Skeletal muscle tissue (tissue), 3 donors: ENCODE measurements at regions not wholly inside any gene's neighbourhood (a gene's known extent, or its start where the extent isn't known, plus 50 kb on each side); places are given as distances from the start of the nearest gene placed in this dataset.
"Not testable (repeated sequence)": the region's sequence is repeated elsewhere in the genome, so short reads cannot be mapped to it uniquely, and the experiment has no call there.

Source experiments
- H3K27ac ChIP-seq: one replicate; pipeline ENCODE4 v1.7.0; 2013; ENCODE audit warnings: mild to moderate bottlenecking, low read depth, low read length, inconsistent platforms
- H3K27me3 ChIP-seq, 3 donors: one replicate each; pipeline ENCODE4 v1.7.0; 2013; ENCODE audit warnings: low read length in 3 of 3; ENCODE audit not compliant: control insufficient read depth in 3 of 3, insufficient read depth in 3 of 3
- H3K36me3 ChIP-seq, 3 donors: one replicate each; pipeline ENCODE4 v1.7.0; 2013; ENCODE audit warnings: low read length in 3 of 3; ENCODE audit not compliant: control insufficient read depth in 3 of 3, insufficient read depth in 3 of 3
- H3K4me1 ChIP-seq, 3 donors: one replicate each; pipeline ENCODE4 v1.7.0; 2013; ENCODE audit warnings: low read length in 3 of 3, mild to moderate bottlenecking in 3 of 3; ENCODE audit not compliant: control insufficient read depth in 3 of 3, insufficient read depth in 3 of 3
- H3K4me3 ChIP-seq, 3 donors: one replicate each; pipeline ENCODE4 v1.7.0; 2013; ENCODE audit warnings: low read length in 3 of 3
- H3K9ac ChIP-seq, 3 donors: one replicate each; pipeline ENCODE4 v1.7.0; 2013; ENCODE audit warnings: low read length in 3 of 3, mild to moderate bottlenecking in 3 of 3, moderate library complexity in 2 of 3, low read depth in 1 of 3
- H3K9me3 ChIP-seq, 3 donors: one replicate each; pipeline ENCODE4 v1.7.0; 2013; ENCODE audit warnings: low read length in 3 of 3; ENCODE audit not compliant: control insufficient read depth in 3 of 3
- donor health status: Osteomylitis.

GRCh38 chr4:189838821-189839497 is 101.7 kb upstream of the FRG1 start:
- Histone ChIP-seq H3K9ac (no peak overlapping the region), H3K27ac (no peak overlapping the region), H3K4me1 (no peaks in the 10 kb centered on the region), H3K4me3 (no peak overlapping the region), H3K9me3 (no peaks in the 10 kb centered on the region), H3K36me3 (no peaks in the 10 kb centered on the region), H3K27me3 (no peaks in the 10 kb centered on the region)

- H3K9ac ChIP-seq, result no peak overlapping the region
- no peak overlapping the region for H3K27ac ChIP-seq
- no peaks in the 10 kb centered on the region for H3K36me3 ChIP-seq
- H3K4me3 ChIP-seq, result no peak overlapping the region
- no peaks in the 10 kb centered on the region for H3K27me3 ChIP-seq
- H3K4me1 ChIP-seq, result no peaks in the 10 kb centered on the region
- H3K9me3 ChIP-seq, result no peaks in the 10 kb centered on the region
These were observed 100.3 kb upstream of the FRG1 start for GRCh38 chr4:189840356-189840755.

- Histone ChIP-seq H3K36me3 (no peaks in the 10 kb centered on the region), H3K9ac (no peak overlapping the region), H3K4me3 (no peak overlapping the region), H3K27ac (no peak overlapping the region), H3K4me1 (no peaks in the 10 kb centered on the region), H3K9me3 (no peaks in the 10 kb centered on the region), H3K27me3 (no peaks in the 10 kb centered on the region)
These were observed 97.2 kb upstream of the FRG1 start for GRCh38 chr4:189843413-189844009.

GRCh38 chr4:189845145-189845846 is 95.4 kb upstream of the FRG1 start:
- no peak overlapping the region for H3K27ac ChIP-seq
- no peaks in the 10 kb centered on the region for H3K36me3 ChIP-seq
- no peaks in the 10 kb centered on the region for H3K9me3 ChIP-seq
- no peak overlapping the region for H3K9ac ChIP-seq
- H3K4me1 ChIP-seq, result no peaks in the 10 kb centered on the region
- H3K27me3 ChIP-seq, result no peaks in the 10 kb centered on the region
- H3K4me3 ChIP-seq, result no peak overlapping the region

GRCh38 chr4:189846094-189846493 is 94.6 kb upstream of the FRG1 start:
- H3K4me1 ChIP-seq, H3K9ac ChIP-seq, H3K4me3 ChIP-seq: not testable (repeated sequence)

GRCh38 chr4:189846608-189847007 is 94.1 kb upstream of the FRG1 start:
- not testable (repeated sequence) for H3K9ac ChIP-seq, H3K27ac ChIP-seq, H3K27me3 ChIP-seq, H3K4me1 ChIP-seq, H3K36me3 ChIP-seq, H3K4me3 ChIP-seq, H3K9me3 ChIP-seq

More at GRCh38 chr4:189846094-189846493, 94.6 kb upstream of the FRG1 start:
- H3K9me3 ChIP-seq, H3K27ac ChIP-seq, H3K27me3 ChIP-seq, H3K36me3 ChIP-seq: not testable (repeated sequence)

- H3K9ac ChIP-seq, H3K9me3 ChIP-seq, H3K27ac ChIP-seq, H3K27me3 ChIP-seq, H3K4me3 ChIP-seq, H3K4me1 ChIP-seq, H3K36me3 ChIP-seq: not testable (repeated sequence)
These were observed 92.0 kb upstream of the FRG1 start for GRCh38 chr4:189848672-189849071.

GRCh38 chr4:189850239-189850856 is 90.3 kb upstream of the FRG1 start:
- Histone ChIP-seq H3K4me3 (no peak overlapping the region), H3K27me3 (no peaks in the 10 kb centered on the region), H3K4me1 (no peaks in the 10 kb centered on the region), H3K27ac (no peak overlapping the region), H3K36me3 (no peaks in the 10 kb centered on the region), H3K9ac (no peak overlapping the region), H3K9me3 (no peaks in the 10 kb centered on the region)

GRCh38 chr4:189858435-189858834 is 82.2 kb upstream of the FRG1 start:
- H3K36me3 ChIP-seq, result no peaks in the 10 kb centered on the region
- H3K27me3 ChIP-seq, result no peaks in the 10 kb centered on the region
- H3K9ac ChIP-seq, result no peak overlapping the region
- H3K4me3 ChIP-seq, result no peak overlapping the region
- H3K4me1 ChIP-seq, result no peaks in the 10 kb centered on the region
- no peaks in the 10 kb centered on the region for H3K9me3 ChIP-seq
- no peak overlapping the region for H3K27ac ChIP-seq

- Histone ChIP-seq H3K4me1 (no peaks in the 10 kb centered on the region), H3K4me3 (no peak overlapping the region), H3K27ac (no peak overlapping the region), H3K27me3 (no peaks in the 10 kb centered on the region), H3K36me3 (no peaks in the 10 kb centered on the region), H3K9me3 (no peaks in the 10 kb centered on the region), H3K9ac (no peak overlapping the region)
These were observed 79.6 kb upstream of the FRG1 start for GRCh38 chr4:189861101-189861500.
